NCI-H187 treated with DMSO at 0.1 percent for 48 hours (cell line): ENCODE measurements at regions not wholly inside any gene's neighbourhood (a gene's known extent, or its start where the extent isn't known, plus 50 kb on each side); places are given as distances from the start of the nearest gene placed in this dataset.

Source experiments
- DNase-seq: peaks from one replicate; lab custom pipeline; 2025; lab: John Stamatoyannopoulos, UW

DNA sequence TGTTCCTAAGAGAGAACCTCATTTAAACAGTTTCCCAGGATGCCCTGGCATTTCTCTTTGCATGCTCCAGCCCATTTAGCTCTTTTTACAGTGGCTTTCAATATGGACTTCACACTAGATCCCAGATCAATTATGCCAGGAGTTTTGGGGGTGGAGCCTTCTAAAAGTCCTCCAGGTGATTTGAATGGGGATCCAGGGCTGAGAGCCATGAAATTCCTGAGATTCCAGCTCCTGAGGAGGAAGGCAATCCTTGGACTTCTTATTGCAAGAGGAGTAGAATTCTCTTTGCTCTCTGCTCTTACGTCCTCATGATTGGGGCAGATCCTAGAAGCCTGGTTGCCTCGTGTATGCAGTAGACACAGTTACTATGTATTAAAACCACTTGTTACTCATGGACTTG is 184.2 kb downstream of the DHX35 start:
- no peak for DNase-seq

DNA sequence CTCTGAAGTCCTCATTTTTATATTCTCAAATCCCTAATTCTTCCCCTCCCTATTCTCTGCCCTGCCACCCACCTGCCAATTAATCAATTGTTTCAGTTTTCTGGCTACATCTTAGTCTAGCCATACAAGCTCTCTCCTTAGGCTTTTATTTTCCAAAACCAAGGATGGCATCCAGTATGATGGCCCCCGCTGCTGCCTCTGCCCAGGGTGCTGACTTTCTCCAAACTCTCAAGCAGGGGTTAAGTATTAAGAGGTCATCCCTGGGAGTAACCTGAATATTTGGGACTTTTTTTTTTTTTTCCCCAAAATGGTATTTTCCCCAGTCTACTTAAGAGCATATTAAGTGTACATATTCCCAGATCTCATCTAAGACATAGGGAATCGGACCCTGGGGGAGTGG is 183.8 kb downstream of the DHX35 start:
- DNase-seq: no peak

DNA sequence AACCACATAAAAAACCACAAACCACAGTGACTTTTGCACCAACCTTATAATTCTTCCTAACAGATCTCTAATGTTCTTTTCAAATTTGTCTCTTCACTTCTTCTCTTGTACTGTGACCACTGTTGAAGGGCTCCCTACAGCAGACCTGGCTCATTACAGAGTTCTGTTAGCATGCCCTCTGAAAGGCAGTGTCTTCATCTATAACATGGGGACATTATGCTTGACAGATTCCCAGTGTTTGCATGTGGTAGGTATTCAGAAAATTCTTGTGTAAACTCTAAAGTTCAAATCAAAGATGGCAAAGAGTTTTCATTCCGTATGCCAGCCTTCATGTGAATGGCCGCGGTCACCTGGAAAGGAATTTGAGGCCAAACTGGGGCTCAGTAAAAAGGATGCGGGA is 182.6 kb downstream of the DHX35 start:
- no peak for DNase-seq

DNA sequence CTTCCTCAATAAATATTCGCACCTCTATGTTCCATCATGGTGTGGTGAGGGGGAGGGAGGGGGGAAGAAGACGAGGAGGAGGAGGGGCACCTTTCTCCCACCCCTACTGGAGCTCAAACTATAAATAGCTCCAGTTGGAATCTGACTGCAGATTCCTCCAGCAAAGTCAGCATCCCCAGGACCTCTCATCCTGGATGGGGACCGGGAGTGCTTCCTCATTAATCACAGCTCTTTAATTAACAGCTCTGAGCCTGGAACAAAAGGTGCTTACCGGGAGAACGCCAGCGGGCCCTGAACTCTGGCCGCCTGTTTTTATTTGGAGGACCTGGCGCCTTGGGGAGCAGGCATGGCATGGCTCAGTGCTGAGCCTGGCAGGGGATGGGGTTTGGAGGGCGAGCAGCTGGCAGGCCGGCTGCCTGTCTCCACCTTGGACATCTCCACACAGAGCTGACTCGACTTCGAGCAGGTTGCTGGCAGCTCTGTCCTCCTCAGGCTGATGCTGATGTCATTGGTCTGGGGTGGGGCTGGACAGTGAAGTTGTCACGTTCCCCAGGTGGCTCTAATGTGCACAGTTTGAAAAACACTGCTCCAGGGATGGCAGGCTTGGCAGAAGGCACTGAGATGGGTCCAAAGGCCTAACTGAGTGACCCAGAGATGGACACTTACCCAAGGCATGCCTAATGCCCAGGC is 180.4 kb downstream of the DHX35 start:
- no peak for DNase-seq

DNA sequence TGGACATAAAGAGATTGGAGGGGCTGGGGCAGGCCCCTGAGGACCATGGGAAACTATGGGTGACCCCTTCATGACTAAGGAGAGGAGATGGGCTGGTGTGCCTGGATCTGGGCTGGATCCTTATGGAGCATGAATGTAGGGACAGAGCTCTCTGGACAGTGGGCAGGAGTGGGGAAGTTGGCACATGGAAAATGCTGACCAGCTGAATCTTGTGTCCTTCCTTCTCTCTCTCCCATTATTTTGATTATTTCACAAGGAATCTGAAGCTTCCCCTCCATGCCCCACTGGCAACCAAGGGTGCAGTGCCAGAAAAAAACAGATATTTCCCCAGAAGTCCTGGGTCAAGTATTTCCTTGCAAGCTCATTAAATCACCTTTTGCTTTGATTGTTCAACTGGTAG is 175.2 kb downstream of the DHX35 start:
- no peak for DNase-seq

DNA sequence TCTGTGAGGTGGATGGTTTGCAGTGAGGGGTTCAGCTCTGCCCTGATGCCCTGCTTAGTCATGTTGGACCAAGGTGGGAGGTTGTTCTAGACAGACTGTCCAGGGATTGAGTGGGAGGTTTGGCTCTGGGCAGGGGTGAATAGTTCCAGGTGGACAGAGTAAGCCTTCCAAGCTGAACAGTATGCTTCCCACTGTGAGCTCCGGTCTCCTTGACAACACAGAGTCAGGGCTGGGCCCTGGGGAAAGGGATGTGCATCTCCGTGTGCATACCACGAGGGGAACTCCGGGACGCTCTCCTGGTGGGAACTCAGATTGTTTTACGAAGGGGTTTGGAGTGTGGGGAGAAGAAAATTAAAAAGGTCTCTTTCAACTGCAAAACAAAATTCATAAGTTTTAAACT is 174.7 kb downstream of the DHX35 start:
- DNase-seq: no peak

DNA sequence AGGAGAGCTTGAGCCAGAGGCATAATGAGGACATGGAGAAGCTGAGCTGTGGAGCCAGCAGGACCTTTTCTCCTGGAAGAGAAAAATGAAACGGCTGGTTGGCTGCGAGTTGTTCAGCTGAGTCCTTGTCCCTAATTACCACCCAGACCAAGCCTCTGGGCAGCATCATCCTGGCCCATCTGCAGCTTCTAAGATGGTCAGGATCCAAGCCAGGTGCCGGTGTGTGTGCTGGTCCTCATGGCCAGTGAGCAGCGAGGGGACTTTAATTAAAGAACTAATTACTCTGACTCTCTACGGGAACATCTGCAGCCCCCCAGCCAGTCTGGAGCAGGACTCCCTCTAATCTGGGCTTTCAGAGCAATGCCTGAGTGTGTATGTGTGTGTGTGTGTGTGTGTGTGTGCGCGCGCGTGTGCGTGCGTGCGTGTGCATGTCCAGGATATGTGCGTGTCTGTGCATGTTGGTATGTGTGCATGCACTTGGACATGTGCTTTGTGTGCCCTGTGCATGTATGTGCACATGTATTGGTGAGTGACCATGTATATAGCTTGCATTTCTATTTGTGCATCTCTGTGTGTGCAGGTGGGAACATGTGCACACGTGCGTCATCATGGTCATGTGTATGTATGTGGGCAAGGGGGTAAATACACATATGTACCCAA is 173.9 kb downstream of the DHX35 start:
- DNase-seq: no peak

DNA sequence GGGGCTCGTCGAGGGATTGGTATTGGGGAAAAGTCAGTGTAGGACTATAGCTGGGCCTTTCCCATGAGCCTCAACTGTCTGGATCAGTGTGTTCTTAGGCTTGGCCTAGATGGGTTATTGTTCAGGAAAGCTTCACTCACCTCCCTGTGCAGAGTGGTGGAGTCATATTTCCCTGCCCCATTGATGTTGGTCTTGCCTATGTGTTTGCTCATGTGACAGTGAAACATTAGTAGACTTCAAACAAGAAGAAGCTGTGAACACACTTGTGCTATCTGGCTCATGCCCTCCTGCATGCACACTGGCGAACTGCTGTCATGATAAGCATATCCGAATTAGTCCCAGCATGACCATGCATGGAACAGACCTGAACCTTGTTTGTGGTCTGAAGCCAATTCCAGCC is 171.1 kb downstream of the DHX35 start:
- no peak for DNase-seq

DNA sequence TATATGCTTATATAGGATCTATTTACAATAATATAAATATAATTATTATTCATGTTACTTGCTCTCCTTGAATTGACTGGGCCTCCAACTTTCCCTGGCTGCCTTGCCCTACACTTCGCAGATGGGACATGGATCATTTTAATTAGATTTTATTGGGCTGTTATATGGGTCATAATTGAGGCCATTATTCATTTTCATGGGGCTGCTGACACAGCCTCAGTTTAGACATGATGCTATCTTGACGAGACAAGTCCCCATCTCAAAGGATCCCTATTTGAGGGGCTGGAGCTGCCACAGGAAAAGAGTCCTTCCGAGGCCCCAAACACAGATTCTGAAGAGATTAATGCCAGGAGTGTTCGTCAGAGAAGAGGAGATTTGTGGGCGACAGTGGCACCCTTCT is 170.4 kb downstream of the DHX35 start:
- DNase-seq: no peak

DNA sequence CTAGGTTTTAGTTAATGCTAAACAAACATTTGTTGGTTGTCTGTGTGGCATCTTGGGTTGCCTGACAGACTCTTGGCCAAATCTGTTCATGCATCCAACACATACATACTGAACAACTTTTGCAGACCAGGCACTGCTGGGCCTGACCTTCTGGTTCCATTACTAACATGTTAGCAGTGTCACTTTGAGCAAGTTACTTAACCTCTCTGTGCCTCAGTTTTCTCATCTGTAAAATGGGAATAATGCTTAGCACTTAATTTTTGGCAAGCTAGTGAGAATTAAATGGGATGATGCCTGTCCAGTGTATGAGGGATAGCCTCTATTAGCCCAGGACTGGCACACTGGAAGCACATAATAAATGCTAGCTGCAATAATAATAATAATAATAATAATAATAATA is 169.9 kb downstream of the DHX35 start:
- DNase-seq: no peak

DNA sequence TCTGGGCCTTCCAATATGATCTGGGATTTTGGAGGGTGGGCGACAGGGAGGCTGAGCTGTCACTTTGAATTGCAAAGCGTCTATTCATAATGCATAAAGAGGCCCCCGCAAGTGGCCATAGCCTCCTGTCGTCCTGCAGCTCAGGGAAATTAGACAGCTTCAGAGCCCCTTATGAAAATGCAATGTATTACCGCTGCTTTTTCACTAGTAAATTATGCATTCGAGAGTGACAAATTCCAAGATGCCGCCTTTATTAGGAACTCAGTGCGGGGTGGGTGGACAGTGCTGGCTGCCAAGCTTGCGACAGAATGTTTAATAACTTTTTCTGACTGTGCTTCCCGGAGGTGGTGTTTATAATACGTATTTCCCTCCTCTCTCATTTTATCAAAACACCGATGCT is 168.5 kb downstream of the DHX35 start:
- no peak for DNase-seq

DNA sequence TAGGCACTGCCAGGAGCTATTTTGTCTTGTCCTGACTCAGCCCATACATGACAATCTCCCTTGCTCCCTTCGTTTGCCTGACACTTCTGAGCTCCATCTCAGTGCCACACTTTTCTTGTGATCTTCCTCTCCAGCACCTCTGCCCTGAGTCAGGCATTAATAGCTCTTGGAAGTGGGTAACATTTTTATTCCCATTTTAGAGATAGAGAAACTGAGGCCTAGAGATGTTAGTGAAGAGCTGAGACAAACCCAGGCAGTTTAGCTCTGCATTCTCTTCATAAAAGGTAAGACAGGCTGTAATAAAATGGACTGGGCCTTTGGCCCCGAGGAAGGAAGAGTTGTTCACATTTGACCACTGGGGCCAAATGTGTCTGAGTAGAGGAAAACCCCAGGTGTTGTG is 167.4 kb downstream of the DHX35 start:
- DNase-seq: no peak

DNA sequence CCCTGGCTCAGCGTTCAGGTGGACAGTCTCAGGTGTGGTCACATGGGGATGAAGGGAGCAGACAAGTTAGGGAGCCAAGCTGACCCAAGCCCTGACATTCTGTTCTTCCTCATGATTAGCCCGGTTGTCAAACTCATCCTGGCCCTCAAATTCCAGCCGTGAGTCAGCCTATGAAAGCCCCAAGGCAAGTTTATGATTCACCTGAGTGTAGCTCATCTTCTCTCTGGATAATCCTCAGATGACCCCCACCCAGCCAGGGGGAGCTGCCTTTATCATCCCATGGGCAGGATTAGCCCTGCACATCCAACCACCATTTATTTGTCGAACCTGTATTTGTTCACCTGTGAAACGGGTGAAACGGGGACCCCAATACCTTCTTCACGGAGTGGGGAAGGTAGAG is 161.9 kb downstream of the DHX35 start:
- no peak for DNase-seq

DNA sequence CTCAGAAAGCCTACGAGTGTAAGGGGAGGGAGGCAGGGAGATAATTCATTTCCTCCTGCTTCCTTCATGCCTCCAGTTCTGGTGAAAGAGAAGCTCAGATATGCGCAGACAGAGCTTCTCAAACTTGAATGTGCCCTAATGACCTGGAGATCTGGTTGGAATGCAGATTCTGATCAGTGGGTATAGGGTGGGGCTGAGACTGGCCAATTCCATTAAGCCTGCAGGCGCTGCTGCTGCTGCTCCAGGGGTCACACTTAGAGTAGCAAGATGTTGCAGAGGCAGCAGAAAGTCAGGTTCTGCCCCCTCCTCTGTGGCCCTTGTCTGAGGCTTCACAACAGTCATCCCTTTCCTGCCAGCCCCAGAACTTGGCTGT is 161.0 kb downstream of the DHX35 start:
- DNase-seq: no peak

DNA sequence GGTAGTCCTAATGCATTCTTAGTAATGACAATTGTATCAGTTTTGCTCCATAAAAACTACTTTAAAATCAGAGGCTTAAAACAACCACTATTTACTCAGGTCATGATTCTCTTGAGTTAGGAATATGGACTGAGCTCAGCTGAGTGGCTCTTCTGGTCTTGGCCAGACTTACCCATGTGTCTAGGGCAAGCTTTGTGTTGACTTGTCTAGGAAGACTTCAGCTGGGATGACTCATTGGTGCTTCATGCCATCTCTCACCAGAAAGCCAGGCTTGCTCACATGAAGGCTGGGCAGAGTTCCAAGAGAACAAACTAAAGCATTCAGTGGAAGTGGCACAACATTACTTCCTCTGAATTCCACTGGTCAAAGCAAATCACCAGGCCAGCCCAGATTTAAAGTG is 155.3 kb downstream of the DHX35 start:
- DNase-seq: no peak

DNA sequence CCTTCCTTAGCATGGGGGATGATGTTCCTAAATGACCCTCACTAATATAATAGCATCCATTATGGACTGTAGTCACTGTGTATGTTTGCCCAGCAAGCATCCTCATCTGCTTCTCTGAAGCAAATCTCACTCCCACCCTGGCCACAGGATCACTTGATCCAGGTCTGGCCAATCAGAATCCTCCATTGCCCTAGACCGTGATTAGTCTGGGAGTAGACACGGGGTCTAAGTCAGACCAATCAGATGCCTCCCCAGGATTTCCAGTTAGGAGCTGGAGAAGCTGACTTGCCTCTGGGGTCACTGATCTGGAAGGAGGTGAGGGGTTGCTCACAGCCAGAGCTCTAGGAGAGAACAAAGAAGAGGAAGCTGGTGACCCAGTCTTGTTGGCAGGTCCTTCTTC is 153.9 kb downstream of the DHX35 start:
- DNase-seq: no peak

DNA sequence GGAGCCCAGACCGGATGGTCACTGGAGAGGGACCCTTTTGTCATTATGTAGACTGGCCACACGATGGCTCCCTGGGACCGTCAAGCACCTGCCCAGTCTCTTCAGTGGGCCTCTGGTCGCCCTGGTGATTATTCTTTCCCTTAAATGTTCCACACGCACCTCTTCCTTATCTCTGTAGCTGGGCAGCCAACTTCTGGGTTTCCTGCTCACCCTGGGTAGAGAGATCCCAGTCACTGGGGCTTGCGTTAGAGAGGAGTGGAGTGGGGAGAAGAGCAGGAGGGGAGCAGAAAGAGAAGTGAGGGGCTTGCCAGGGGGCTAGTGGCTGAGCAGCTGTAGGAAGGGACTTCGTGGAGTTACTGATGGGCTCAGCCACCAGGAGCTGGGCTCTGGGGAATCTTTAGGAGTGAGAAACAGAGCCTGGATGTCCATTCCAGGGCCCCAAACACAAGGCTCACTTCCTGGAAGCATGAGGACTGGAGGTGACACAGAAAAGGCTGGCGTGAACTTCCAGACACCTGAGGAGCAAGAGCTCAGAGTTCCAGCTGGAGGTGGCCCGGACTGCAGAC is 150.1 kb downstream of the DHX35 start:
- peak; percentile 26 for DNase-seq

DNA sequence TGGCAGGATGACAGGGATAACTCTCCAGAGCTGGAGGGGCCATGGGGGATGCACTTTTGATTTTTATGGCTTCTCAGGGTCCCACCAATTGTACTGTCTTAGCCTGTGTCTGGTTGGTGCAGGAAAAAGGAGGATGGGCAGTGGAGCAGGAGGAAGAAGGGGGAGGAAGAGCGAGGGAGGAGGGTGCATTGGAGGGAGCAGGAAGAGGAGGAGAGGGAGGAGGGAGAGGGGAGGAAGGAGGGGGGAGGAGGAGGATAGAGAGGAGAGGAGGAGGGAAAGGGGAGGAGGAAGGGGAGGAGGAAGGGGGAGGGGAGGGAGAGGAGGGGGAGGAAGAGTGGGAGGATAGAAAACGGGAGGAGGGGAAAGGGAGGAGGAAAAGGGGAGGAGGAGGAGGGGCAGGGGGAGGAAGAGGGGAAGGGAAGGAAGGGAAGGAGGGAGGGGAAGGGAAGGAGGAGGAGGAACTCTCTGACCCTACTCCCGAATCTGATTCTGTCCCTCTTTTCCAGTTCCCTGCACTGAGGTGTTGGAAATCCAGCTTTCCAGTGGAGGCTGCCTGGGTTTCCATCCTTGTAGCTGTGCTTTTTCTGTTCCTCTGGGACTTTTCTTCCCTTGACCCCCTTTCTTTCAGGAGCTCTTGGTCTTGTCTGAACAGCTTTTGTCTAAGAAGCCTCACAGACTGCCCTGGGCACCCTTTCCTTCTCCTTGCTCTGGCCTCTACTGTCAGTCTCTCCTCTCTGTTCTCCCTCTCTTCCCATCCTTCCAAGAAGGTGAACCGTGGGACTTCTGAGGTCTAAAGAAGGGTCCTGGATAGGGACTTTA is 149.4 kb downstream of the DHX35 start:
- DNase-seq: no peak

DNA sequence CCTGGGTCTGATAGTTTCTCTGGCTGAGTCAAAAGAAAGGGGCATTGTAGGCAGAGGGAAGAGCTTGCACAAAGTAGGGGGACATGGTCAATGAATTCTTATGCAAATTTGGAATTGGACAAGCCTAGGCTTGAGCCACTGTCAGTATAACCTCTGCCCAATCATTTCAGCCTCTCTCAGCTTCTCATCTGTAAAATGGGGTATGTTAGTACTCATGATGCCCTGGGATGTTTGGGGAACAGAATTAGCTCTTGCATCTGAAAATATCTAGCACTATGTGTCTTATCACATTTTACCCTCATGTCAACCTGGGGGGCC is 148.6 kb downstream of the DHX35 start:
- no peak for DNase-seq

DNA sequence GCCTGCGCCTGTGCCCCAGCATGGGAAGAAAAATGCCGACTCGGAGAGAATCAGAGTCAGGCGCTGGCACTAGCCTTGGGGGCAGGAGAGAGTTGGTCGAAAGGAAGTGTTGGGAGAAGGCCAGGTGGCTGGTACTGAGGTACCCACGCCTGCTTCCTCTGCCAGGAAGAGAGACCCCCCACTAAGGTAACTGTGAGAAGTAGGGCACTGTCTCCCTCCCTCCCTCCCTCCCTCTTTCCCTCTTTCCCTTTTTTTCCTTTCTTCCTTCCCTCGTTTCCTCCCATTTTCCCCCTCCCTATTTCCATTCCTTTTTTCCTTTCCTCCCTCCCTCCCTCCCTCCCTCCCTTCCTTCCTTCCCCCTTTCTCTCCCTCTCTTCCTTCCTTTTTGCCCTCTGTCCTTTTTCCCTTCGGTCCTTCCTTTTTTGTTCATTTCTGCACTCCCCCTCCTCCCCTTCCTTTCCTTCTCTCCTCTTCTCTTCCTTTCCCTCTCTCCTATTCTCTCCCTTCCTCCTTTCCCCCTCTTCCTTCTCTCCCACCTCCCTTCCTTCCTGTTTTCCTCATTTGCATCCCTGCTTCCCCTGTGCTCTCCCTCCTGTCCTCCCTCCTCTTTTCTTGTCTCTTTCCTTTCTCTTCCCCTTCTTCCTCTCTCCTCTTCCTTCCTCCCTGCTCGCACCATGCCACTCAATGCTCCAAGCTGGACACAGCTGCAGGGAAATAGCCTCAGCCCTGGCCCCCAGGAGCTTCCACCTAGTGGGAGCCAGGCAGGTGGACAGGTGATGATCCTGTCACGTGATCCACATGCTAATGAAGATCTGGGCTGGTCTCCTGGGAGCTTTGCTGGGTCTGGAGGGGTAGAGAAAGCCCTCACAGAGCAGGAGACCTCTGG is 148.0 kb downstream of the DHX35 start:
- DNase-seq: no peak

DNA sequence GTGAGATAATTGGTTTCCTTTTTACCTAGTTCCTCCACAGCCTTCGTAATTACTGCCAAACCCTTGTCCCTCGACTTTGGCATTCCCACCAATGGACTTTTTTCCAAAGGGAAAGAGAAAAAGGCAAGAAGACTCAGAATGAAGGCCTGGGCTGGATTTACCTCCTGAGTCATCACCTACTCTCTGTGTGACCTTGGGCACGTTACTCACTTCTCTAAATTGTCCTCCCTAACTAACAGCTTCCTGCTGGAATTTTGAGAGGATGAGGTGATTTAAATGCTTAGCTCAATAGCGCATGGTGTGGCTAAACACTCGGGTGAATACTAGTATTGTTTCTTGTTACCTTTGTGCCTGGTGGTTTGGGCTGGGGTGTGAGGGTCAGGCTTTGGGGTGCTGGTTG is 146.6 kb downstream of the DHX35 start:
- no peak for DNase-seq

DNA sequence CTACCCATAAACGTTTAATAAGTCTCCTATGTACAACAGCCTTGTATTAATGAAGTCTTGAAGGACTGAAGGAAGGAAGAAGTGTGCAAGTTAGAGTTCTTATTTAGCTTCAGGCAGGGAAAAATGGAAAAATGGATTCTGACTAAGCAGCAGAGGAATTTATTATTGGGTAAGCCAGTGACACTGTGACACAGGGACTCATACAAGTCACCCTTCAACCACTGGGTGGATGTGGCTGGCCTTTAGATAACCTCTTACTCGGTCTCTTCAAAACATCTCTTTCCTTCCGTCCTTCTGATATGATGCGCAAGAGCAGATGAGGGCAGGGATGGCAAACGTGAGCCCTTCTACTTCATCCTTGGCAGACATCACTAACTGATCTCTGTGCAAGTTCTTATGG is 145.6 kb downstream of the DHX35 start:
- DNase-seq: no peak
